Cardiac muscle cell (in vitro differentiated cells and primary cell): ENCODE measurements at regions not wholly inside any gene's neighbourhood (a gene's known extent, or its start where the extent isn't known, plus 50 kb on each side); places are given as distances from the start of the nearest gene placed in this dataset.

Experiments
- DNase-seq, 2 donors: peaks; one replicate each; pipeline versions ENCODE4 v3.0.0 to v3.0.0-alpha.2; 2010 to 2017; ENCODE audit warnings: low read depth in 1 of 2, low spot score in 1 of 2
- H3K27ac ChIP-seq: fragments of 200-600 bp; sonication (generic); 2 replicates; pipeline ENCODE4 v1.5.1; 2016
- H3K27me3 ChIP-seq: fragments of 200-600 bp; sonication (generic); 2 replicates; pipeline ENCODE4 v1.6.0; 2016; ENCODE audit warnings: control low read depth
- H3K36me3 ChIP-seq: fragments of 200-600 bp; sonication (generic); 2 replicates; pipeline ENCODE4 v1.5.1; 2016; ENCODE audit warnings: control low read depth
- H3K4me1 ChIP-seq: fragments of 200-600 bp; sonication (generic); 2 replicates; pipeline ENCODE4 v1.8.1; 2017; ENCODE audit warnings: low read depth, mild to moderate bottlenecking, mixed run types
- H3K4me3 ChIP-seq: fragments of 200-600 bp; sonication (generic); 2 replicates; pipeline ENCODE4 v1.5.1; 2016; ENCODE audit warnings: mild to moderate bottlenecking
- H3K9me3 ChIP-seq: fragments of 200-600 bp; sonication (generic); 2 replicates; pipeline ENCODE4 v1.5.1; 2017; ENCODE audit warnings: low read depth, mild to moderate bottlenecking, control low read depth
- TF ChIP-seq, protein P1 (sequence below): IDR thresholded peaks from 2 replicates; pipeline ENCODE4 v1.5.1; 2012; ENCODE audit warnings: low read depth, mild to moderate bottlenecking, low read length

DNA sequence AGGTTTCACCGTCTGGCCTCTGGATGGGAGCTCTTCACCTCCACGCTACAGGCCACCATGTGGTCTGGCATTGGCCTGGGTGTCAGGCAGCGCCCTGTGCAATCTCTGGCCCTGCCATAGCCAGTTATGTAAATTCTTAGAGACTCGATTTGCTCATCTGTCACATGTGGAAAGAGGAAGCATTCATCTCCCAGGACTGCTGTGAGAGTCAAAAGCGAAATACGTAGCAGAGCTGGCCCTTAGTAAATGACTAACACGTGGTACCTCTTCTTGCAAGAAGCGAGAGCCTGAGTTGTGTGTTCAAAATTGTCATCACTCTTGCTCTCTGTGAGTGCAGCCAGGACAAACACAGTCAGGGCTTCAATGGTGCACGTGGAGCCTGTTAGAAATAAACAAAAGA, 159.0 kb upstream of the BACE2 start:
- TF ChIP-seq, protein P1, sequence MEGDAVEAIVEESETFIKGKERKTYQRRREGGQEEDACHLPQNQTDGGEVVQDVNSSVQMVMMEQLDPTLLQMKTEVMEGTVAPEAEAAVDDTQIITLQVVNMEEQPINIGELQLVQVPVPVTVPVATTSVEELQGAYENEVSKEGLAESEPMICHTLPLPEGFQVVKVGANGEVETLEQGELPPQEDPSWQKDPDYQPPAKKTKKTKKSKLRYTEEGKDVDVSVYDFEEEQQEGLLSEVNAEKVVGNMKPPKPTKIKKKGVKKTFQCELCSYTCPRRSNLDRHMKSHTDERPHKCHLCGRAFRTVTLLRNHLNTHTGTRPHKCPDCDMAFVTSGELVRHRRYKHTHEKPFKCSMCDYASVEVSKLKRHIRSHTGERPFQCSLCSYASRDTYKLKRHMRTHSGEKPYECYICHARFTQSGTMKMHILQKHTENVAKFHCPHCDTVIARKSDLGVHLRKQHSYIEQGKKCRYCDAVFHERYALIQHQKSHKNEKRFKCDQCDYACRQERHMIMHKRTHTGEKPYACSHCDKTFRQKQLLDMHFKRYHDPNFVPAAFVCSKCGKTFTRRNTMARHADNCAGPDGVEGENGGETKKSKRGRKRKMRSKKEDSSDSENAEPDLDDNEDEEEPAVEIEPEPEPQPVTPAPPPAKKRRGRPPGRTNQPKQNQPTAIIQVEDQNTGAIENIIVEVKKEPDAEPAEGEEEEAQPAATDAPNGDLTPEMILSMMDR: no peak
- peak in 1 of 2 donors; percentile 11 for DNase-seq
- Histone ChIP-seq H3K4me1 (no peaks in the 10 kb centered on the region), H3K27ac (no peak overlapping the region), H3K9me3 (no peaks in the 10 kb centered on the region), H3K27me3 (no peaks in the 10 kb centered on the region), H3K4me3 (no peak overlapping the region), H3K36me3 (no peaks in the 10 kb centered on the region)

DNA sequence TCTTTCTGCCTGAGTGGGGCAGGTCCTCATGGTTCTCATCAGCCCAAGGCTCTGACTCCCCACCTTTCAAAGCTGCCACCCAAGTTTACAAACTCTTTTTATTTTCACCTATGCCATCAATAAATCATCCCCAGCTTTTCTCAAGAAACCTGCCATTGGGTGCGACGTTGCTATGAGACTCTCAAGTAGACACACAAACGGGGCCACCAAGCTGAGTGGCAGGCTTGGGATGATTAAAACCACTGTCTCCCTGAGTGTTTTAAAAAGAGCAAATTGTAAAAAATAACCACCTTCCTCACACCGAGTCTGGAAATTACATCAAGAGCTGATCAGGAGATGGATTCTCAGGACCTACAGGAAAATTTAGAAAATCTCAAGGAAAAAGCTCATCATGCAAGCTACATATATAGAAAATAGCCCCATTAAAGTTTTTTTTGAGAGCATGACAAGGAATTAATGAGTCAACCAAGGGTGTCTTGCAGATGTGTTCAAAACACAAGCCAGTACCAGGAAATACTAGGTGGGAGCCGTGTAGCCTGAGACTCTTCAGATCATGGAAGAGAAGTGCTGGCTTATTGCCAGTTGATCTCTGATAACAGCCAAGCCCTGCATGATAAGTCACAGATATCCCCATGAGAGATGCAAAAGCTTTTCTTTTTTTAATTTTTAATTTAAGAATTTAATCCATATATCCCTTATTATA, 158.4 kb upstream of the BACE2 start:
- Histone ChIP-seq H3K9me3 (no peaks in the 10 kb centered on the region), H3K36me3 (no peaks in the 10 kb centered on the region), H3K27ac (no peak overlapping the region), H3K27me3 (no peaks in the 10 kb centered on the region), H3K4me1 (no peaks in the 10 kb centered on the region), H3K4me3 (no peak overlapping the region)
- DNase-seq: peak in 1 of 2 donors; percentile 29
- TF ChIP-seq, protein P1: no peak

DNA sequence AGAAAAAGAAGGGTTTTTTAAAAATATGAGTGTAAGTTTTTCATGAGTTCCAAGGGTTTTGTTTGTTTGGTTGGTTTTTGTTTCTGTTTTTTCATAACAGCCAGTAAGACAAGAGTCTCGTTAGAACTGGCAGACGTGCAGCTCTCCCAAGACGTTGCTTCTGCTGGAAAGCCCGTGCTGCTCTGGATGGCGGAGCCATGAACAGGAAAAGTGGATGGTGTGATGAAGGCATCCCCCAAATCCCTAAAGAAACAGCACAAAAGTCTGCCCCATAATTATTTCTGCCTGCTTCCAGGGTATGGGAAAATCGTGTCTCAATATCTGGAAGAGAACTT, 157.9 kb upstream of the BACE2 start:
- Histone ChIP-seq H3K27me3 (no peaks in the 10 kb centered on the region), H3K27ac (no peak overlapping the region), H3K36me3 (no peaks in the 10 kb centered on the region), H3K4me1 (no peaks in the 10 kb centered on the region), H3K9me3 (no peaks in the 10 kb centered on the region), H3K4me3 (no peak overlapping the region)
- no peak for DNase-seq
- TF ChIP-seq, protein P1: no peak

DNA sequence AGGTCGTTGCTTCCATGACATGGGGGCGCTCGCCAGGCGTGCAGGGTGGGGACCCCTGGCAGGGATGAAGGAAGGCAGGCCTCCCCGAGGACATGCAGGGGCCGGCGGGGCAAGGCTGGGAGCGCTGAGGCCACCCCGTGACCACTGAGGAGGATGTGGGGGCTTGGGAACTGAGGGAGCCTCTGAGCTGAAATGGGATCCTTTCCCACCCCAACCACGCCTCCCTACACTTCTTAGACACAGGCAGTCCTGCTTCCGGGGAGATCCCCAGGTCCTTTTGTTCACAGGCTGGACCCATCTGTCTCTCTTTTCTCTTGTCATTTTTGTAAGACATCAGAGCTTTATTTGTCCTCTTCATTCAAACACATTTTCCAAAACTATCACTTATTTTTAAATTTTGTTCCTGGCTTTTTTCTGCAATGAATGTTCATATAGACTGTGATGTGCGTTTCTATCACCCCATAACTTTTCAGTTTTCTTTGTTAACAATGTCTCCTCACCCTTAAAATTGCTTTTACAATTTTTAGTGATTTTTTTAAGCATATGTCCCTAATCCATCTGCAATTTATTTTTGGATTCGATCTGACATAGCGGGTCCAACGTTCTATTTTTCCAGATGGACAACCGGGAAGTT, 156.7 kb upstream of the BACE2 start:
- no peaks in the 10 kb centered on the region for H3K36me3 ChIP-seq
- H3K27ac ChIP-seq: no peak overlapping the region
- TF ChIP-seq, protein P1: no peak
- no peaks in the 10 kb centered on the region for H3K4me1 ChIP-seq
- no peaks in the 10 kb centered on the region for H3K9me3 ChIP-seq
- DNase-seq: no peak
- H3K4me3 ChIP-seq: no peak overlapping the region
- H3K27me3 ChIP-seq: no peaks in the 10 kb centered on the region

DNA sequence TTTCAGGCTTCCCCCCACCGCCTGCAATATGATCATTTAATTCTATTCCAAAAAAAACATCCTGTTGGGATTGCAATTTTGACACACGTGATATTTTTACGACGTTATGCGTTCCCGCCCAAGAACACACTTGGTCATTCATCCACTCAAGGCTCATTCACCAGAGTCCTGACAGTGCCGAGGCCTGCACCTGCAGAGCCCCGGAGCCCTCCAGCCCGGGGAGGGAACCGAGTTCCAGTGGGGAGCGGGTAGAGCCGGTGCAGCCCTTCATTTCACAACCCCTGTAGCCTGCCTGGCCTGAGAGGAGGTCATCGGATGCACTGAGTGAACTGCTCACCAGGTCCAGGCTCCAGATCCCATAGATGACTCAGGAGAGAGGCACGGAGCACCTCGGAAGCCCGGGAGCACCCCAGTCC, 156.0 kb upstream of the BACE2 start:
- no peaks in the 10 kb centered on the region for H3K36me3 ChIP-seq
- no peaks in the 10 kb centered on the region for H3K27me3 ChIP-seq
- H3K27ac ChIP-seq: no peak overlapping the region
- no peak for DNase-seq
- H3K9me3 ChIP-seq: no peaks in the 10 kb centered on the region
- TF ChIP-seq, protein P1: no peak
- H3K4me3 ChIP-seq: no peak overlapping the region
- H3K4me1 ChIP-seq: no peaks in the 10 kb centered on the region
